WERI-Rb-1 (cell line): ENCODE measurements at regions not wholly inside any gene's neighbourhood (a gene's known extent, or its start where the extent isn't known, plus 50 kb on each side); places are given as distances from the start of the nearest gene placed in this dataset.

Experiments used
- DNase-seq: peaks from one replicate; pipeline ENCODE4 v3.0.0-alpha.2; 2020
- H3K27ac ChIP-seq: fragments of 250-450 bp; sonication (Bioruptor Pico); 2 replicates; pipeline ENCODE4 v1.5.1; 2020; ENCODE audit warnings: mild to moderate bottlenecking, moderate library complexity
- H3K27me3 ChIP-seq: fragments of 250-450 bp; sonication (Bioruptor Pico); 2 replicates; pipeline ENCODE4 v1.5.1; 2021; ENCODE audit warnings: mild to moderate bottlenecking, low read depth, moderate library complexity; ENCODE audit not compliant: insufficient read depth, severe bottlenecking
- H3K36me3 ChIP-seq: fragments of 250-450 bp; sonication (Bioruptor Pico); 2 replicates; pipeline ENCODE4 v1.5.1; 2020; ENCODE audit warnings: mild to moderate bottlenecking, moderate library complexity
- H3K4me3 ChIP-seq: 2 replicates; pipeline ENCODE4 v1.5.1; 2011; ENCODE audit warnings: low read depth, mild to moderate bottlenecking, control low read depth, low read length
- H3K9me3 ChIP-seq: fragments of 250-450 bp; sonication (Bioruptor Pico); 2 replicates; pipeline ENCODE4 v1.5.1; 2021; ENCODE audit warnings: mild to moderate bottlenecking, moderate library complexity; ENCODE audit not compliant: severe bottlenecking
- CTCF ChIP-seq: IDR thresholded peaks from 2 replicates; pipeline ENCODE4 v1.5.1; 2011; ENCODE audit warnings: low read depth, mild to moderate bottlenecking, control low read depth, inconsistent platforms, low read length

GRCh38 chr6:44572346-44572745, 184.8 kb downstream of the CDC5L start:
- Histone ChIP-seq H3K4me3 (no peak overlapping the region), H3K27me3 (no peaks in the 10 kb centered on the region)

GRCh38 chr6:44575644-44576043, 188.1 kb downstream of the CDC5L start:
- DNase-seq = no peak
- Histone ChIP-seq H3K4me3 (no peak overlapping the region), H3K9me3 (no peaks in the 10 kb centered on the region), H3K27me3 (no peaks in the 10 kb centered on the region), H3K36me3 (no peaks in the 10 kb centered on the region), H3K27ac (no peak overlapping the region)
- TF ChIP-seq CTCF = no peak

More at GRCh38 chr6:44572346-44572745, 184.8 kb downstream of the CDC5L start:
- TF ChIP-seq CTCF = no peak
- DNase-seq = no peak
- Histone ChIP-seq H3K36me3 (no peaks in the 10 kb centered on the region), H3K27ac (no peak overlapping the region), H3K9me3 (no peaks in the 10 kb centered on the region)

GRCh38 chr6:44576132-44576631, 188.7 kb downstream of the CDC5L start:
- Histone ChIP-seq H3K36me3 (no peaks in the 10 kb centered on the region), H3K4me3 (no peak overlapping the region), H3K9me3 (no peaks in the 10 kb centered on the region), H3K27me3 (no peaks in the 10 kb centered on the region), H3K27ac (no peak overlapping the region)
- no peak for DNase-seq
- no peak for TF ChIP-seq CTCF

DNA sequence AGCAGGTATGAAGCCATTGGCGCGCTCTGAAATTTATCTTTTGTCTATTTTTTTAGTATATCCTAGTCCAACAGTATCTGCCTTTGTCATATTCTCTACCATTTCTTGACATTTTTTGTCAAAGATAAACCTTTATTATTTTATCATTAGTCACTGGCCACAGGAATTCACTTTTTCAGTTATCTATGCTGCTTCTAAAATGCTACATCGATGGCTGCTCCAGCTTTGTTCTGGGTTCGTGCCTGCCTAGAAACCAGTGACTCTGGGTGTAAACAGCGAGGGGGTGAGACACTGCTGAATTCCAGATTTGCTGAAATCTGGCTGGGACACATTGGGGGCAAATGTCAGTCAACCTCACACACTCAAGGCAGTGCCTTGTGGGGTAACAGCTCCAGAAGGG, 193.4 kb downstream of the CDC5L start:
- DNase-seq = no peak
- Histone ChIP-seq H3K27me3 (no peaks in the 10 kb centered on the region), H3K27ac (no peak overlapping the region), H3K36me3 (no peaks in the 10 kb centered on the region), H3K4me3 (no peak overlapping the region), H3K9me3 (peaks cover 16% of the 10 kb centered on the region)
- TF ChIP-seq CTCF = no peak

DNA sequence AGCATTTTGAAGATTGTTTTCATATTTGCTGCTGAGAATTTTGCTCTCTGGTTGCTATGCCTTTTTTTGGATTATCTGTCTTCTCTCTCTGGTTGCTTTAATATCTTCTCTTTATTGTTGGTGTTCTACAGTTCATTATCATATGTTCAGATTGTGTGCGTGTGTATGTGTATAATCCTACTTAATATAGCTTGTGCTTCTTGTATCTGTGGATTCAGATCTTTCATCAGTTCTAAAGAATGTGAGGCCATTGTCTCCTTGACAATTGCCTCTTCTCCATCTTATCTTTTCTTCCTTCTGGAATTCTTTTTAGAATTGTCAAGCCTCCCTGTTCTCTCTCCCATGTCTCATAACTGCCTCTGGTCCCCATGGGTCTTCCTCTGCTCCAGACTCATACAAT, 195.4 kb downstream of the CDC5L start:
- TF ChIP-seq CTCF = no peak

DNA sequence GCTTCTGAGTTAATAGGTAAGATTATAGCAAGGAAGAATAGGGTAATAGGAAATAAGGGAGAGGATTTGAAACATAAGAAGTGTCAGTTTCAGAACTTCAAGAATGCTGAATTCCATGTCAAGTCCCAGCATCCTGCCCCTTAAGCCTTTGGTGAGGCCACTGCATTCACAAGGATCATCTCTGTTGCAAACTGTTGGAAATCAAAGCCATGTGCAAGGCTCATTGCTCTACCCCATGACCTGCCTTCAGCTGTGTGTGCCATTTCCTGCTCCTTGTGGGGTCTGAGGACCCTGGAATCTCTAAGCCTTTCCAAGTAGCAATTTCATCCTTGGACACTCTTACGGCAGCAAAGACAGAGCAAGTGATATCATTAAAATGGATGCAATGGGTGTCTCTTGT, 203.0 kb downstream of the CDC5L start:
- Histone ChIP-seq H3K4me3 (no peak overlapping the region), H3K27ac (no peak overlapping the region), H3K9me3 (peaks cover 2% of the 10 kb centered on the region), H3K27me3 (no peaks in the 10 kb centered on the region), H3K36me3 (no peaks in the 10 kb centered on the region)
- no peak for TF ChIP-seq CTCF
- no peak for DNase-seq

More for the DNA sequence above, 195.4 kb downstream of the CDC5L start:
- Histone ChIP-seq H3K4me3 (no peak overlapping the region), H3K36me3 (no peaks in the 10 kb centered on the region), H3K27ac (no peak overlapping the region), H3K9me3 (peaks cover 16% of the 10 kb centered on the region), H3K27me3 (no peaks in the 10 kb centered on the region)
- no peak for DNase-seq
